H1 (cell line): ENCODE measurements at regions not wholly inside any gene's neighbourhood (a gene's known extent, or its start where the extent isn't known, plus 50 kb on each side); places are given as distances from the start of the nearest gene placed in this dataset.

Experiments used
- CTCF ChIA-PET: fragments of 300-600 bp; sonication (Branson Sonifier 250); formaldehyde crosslinking; loops from one replicate; lab custom pipeline; 2021; ENCODE audit not compliant: partially characterized antibody; lab: Charles Lee
- POLR2A ChIA-PET: fragments of 300-600 bp; sonication (Branson Sonifier 250); formaldehyde crosslinking; loops from one replicate; lab custom pipeline; 2021; ENCODE audit warnings: inconsistent platforms; ENCODE audit not compliant: partially characterized antibody; lab: Charles Lee
- DNase-seq, 2 experiments: peaks; one replicate each; pipeline versions ENCODE4 v3.0.0 to v3.0.0-alpha.2; 2010 to 2022; ENCODE audit warnings: low spot score in 2 of 2, low read depth in 1 of 2, mixed read lengths in 1 of 2
- FAIRE-seq: peaks from 2 replicates; lab custom pipeline; 2011; peaks lifted over from hg19 to GRCh38; lab: Jason Lieb, UNC
- H2AFZ ChIP-seq: 2 replicates; pipeline ENCODE4 v1.8.1; 2012; ENCODE audit warnings: low read length, inconsistent platforms
- H2AK5ac ChIP-seq: 2 replicates; pipeline ENCODE4 v1.6.1; 2013; ENCODE audit warnings: low read depth, low read length
- H2BK120ac ChIP-seq: replicated peaks from 2 replicates; pipeline ENCODE3; 2013; ENCODE audit warnings: low read depth, low read length, inconsistent platforms
- H2BK12ac ChIP-seq: 2 replicates; pipeline ENCODE4 v1.6.1; 2013; ENCODE audit warnings: low read depth, low read length
- H2BK15ac ChIP-seq: 2 replicates; pipeline ENCODE4 v1.6.1; 2013; ENCODE audit warnings: low read length
- H2BK20ac ChIP-seq: 2 replicates; pipeline ENCODE4 v1.6.1; 2013; ENCODE audit warnings: low read length
- H2BK5ac ChIP-seq: 2 replicates; pipeline ENCODE4 v1.6.1; 2013; ENCODE audit warnings: low read depth, low read length
- H3K14ac ChIP-seq: 2 replicates; pipeline ENCODE4 v1.6.1; 2013; ENCODE audit warnings: inconsistent platforms; ENCODE audit not compliant: insufficient read length
- H3K18ac ChIP-seq: 2 replicates; pipeline ENCODE4 v1.6.1; 2013; ENCODE audit warnings: low read length; ENCODE audit errors: extremely low read depth
- H3K23ac ChIP-seq: 2 replicates; pipeline ENCODE4 v1.6.1; 2013; ENCODE audit warnings: inconsistent platforms; ENCODE audit not compliant: insufficient read length
- H3K23me2 ChIP-seq: 2 replicates; pipeline ENCODE4 v1.6.1; 2013; ENCODE audit warnings: low read depth, low read length
- H3K27ac ChIP-seq: 2 replicates; pipeline ENCODE4 v1.6.1; 2011; ENCODE audit warnings: low read depth, low read length, inconsistent platforms
- H3K27me3 ChIP-seq, 4 experiments: replicated peaks in 1 of 4; 1 replicate in 1 of 4; 2 replicates in 3 of 4; pipeline versions ENCODE4 v1.6.1 to v1.8.1; 2011 to 2013; ENCODE audit warnings: low read length in 3 of 4, mild to moderate bottlenecking in 3 of 4, inconsistent platforms in 2 of 4, mixed read lengths in 2 of 4, moderate library complexity in 1 of 4; ENCODE audit not compliant: control insufficient read depth in 3 of 4, insufficient read depth in 3 of 4; ENCODE audit errors: extremely low read depth in 1 of 4
- H3K36me3 ChIP-seq, 4 experiments: 2 replicates each; pipeline versions ENCODE4 v1.6.1 to v1.8.1; 2011 to 2013; ENCODE audit warnings: mild to moderate bottlenecking in 4 of 4, low read length in 3 of 4, moderate library complexity in 2 of 4, control low read depth in 1 of 4, inconsistent platforms in 1 of 4; ENCODE audit not compliant: insufficient read depth in 4 of 4, control insufficient read depth in 2 of 4
- H3K4ac ChIP-seq: replicated peaks from 2 replicates; pipeline ENCODE3; 2013; ENCODE audit warnings: low read length, low read depth, mixed read lengths, inconsistent platforms; ENCODE audit not compliant: insufficient read length
- H3K4me1 ChIP-seq, 4 experiments: replicated peaks in 1 of 4; 1 replicate in 1 of 4; 2 replicates in 3 of 4; pipeline versions ENCODE4 v1.6.1 to v1.8.1; 2011 to 2013; ENCODE audit warnings: low read length in 3 of 4, inconsistent platforms in 2 of 4, mixed read lengths in 1 of 4; ENCODE audit not compliant: insufficient read depth in 4 of 4, control insufficient read depth in 3 of 4
- H3K4me2 ChIP-seq, 2 experiments: 2 replicates each; pipeline versions ENCODE4 v1.6.1 to v1.8.1; 2011 to 2013; ENCODE audit warnings: low read depth in 2 of 2, low read length in 2 of 2, control low read depth in 1 of 2, inconsistent platforms in 1 of 2, mild to moderate bottlenecking in 1 of 2; ENCODE audit not compliant: insufficient read depth in 1 of 2
- H3K4me3 ChIP-seq, 4 experiments: fragments of 200-600, 300-600 bp in 1 of 4; sonication (generic), shearing (Covaris generic), sonication (Bioruptor Twin) in 1 of 4; 2 replicates each; pipeline versions ENCODE4 v1.5.1 to v1.8.1; 2011 to 2016; ENCODE audit warnings: low read length in 4 of 4, low read depth in 3 of 4, control low read depth in 2 of 4, inconsistent platforms in 2 of 4, mild to moderate bottlenecking in 2 of 4, mixed read lengths in 1 of 4, moderate library complexity in 1 of 4; ENCODE audit not compliant: insufficient read depth in 2 of 4; ENCODE audit errors: extremely low read depth in 1 of 4
- H3K56ac ChIP-seq: replicated peaks from 2 replicates; pipeline ENCODE3; 2013; ENCODE audit warnings: low read depth, mild to moderate bottlenecking, mixed read lengths, low read length, inconsistent platforms; ENCODE audit not compliant: insufficient read length
- H3K79me1 ChIP-seq: 2 replicates; pipeline ENCODE4 v1.6.1; 2013; ENCODE audit warnings: low read depth, low read length, control low read depth
- H3K79me2 ChIP-seq, 2 experiments: 2 replicates each; pipeline versions ENCODE4 v1.6.1 to v1.8.1; 2012 to 2013; ENCODE audit warnings: low read length in 2 of 2, mild to moderate bottlenecking in 2 of 2, inconsistent platforms in 1 of 2; ENCODE audit not compliant: insufficient read depth in 2 of 2, control insufficient read depth in 1 of 2
- H3K9ac ChIP-seq, 4 experiments: replicated peaks in 1 of 4; 1 replicate in 1 of 4; 2 replicates in 3 of 4; pipeline versions ENCODE4 v1.6.1 to v1.8.1; 2011 to 2013; ENCODE audit warnings: low read depth in 3 of 4, low read length in 3 of 4, control low read depth in 2 of 4, mild to moderate bottlenecking in 2 of 4, moderate library complexity in 2 of 4, inconsistent platforms in 1 of 4; ENCODE audit errors: extremely low read depth in 1 of 4
- H3K9me3 ChIP-seq, 2 experiments: 2 replicates each; pipeline versions ENCODE4 v1.6.1 to v1.8.1; 2012 to 2013; ENCODE audit warnings: mild to moderate bottlenecking in 2 of 2, moderate library complexity in 2 of 2, control low read depth in 1 of 2, inconsistent platforms in 1 of 2, low read depth in 1 of 2, low read length in 1 of 2, mixed read lengths in 1 of 2; ENCODE audit not compliant: insufficient read depth in 2 of 2
- H4K20me1 ChIP-seq, 2 experiments: replicated peaks in 1 of 2; 2 replicates each; pipeline versions ENCODE3 to v1.8.1; 2011 to 2013; ENCODE audit warnings: inconsistent platforms in 2 of 2, low read length in 2 of 2, mild to moderate bottlenecking in 1 of 2; ENCODE audit not compliant: insufficient read depth in 2 of 2, control insufficient read depth in 1 of 2
- H4K5ac ChIP-seq: 2 replicates; pipeline ENCODE4 v1.6.1; 2013; ENCODE audit warnings: low read length, low read depth, mixed read lengths, inconsistent platforms; ENCODE audit not compliant: insufficient read length
- H4K8ac ChIP-seq: 2 replicates; pipeline ENCODE4 v1.8.0; 2013; ENCODE audit warnings: mild to moderate bottlenecking, moderate library complexity, low read length, inconsistent platforms; ENCODE audit not compliant: insufficient read depth; ENCODE audit errors: extremely low read depth
- H4K91ac ChIP-seq: replicated peaks from 2 replicates; pipeline ENCODE3; 2013; ENCODE audit warnings: low read length, mixed read lengths, inconsistent platforms; ENCODE audit not compliant: insufficient read length
- GABPA ChIP-seq: IDR thresholded peaks from 2 replicates; pipeline ENCODE4 v1.6.1; 2011; ENCODE audit warnings: mild to moderate bottlenecking, low read length, moderate library complexity, borderline replicate concordance; ENCODE audit not compliant: insufficient read depth
- RXRA ChIP-seq: IDR thresholded peaks from 2 replicates; pipeline ENCODE4 v1.6.1; 2011; ENCODE audit warnings: low read depth, mild to moderate bottlenecking, low read length, moderate library complexity; ENCODE audit not compliant: insufficient read depth
- SAP30 ChIP-seq: fragments of 300-600 bp; sonication (generic); IDR thresholded peaks from 2 replicates; pipeline ENCODE4 v1.7.1; 2012; ENCODE audit warnings: low read length, moderate library complexity, mild to moderate bottlenecking, inconsistent platforms; ENCODE audit not compliant: insufficient read depth, insufficient replicate concordance
- SIX5 ChIP-seq: IDR thresholded peaks from 2 replicates; pipeline ENCODE4 v1.6.1; 2011; ENCODE audit warnings: mild to moderate bottlenecking, low read depth, low read length
- SP4 ChIP-seq: IDR thresholded peaks from 2 replicates; pipeline ENCODE4 v1.6.1; 2012; ENCODE audit warnings: low read length, inconsistent platforms
- TAF7 ChIP-seq: optimal IDR thresholded peaks from 2 replicates; pipeline ENCODE3; 2011; ENCODE audit warnings: low read depth, mild to moderate bottlenecking, inconsistent platforms, low read length, moderate library complexity, borderline replicate concordance
- TCF12 ChIP-seq: IDR thresholded peaks from 2 replicates; pipeline ENCODE4 v1.6.1; 2011; ENCODE audit warnings: low read depth, mild to moderate bottlenecking, low read length
- WGBS, 2 experiments: shearing (Covaris generic) in 1 of 2; methylation state at CpG; one replicate each; pipeline versions ENCODE4 v1.1.6 to v1.1.7; 2013 to 2015; ENCODE audit warnings: low lambda C conversion rate in 2 of 2, mixed read lengths in 2 of 2, inconsistent platforms in 1 of 2, low coverage in 1 of 2, missing lambda C conversion rate in 1 of 2; ENCODE audit not compliant: insufficient replicate concordance in 2 of 2, insufficient coverage in 1 of 2, insufficient read length in 1 of 2; ENCODE audit errors: extremely low coverage in 1 of 2, missing lambda C conversion rate in 1 of 2; 5-methylcytosine and 5-hydroxymethylcytosine counted together
- TF ChIP-seq, protein P1 (sequence below): IDR thresholded peaks from 2 replicates; pipeline ENCODE4 v1.6.1; 2012; ENCODE audit warnings: inconsistent platforms

DNA sequence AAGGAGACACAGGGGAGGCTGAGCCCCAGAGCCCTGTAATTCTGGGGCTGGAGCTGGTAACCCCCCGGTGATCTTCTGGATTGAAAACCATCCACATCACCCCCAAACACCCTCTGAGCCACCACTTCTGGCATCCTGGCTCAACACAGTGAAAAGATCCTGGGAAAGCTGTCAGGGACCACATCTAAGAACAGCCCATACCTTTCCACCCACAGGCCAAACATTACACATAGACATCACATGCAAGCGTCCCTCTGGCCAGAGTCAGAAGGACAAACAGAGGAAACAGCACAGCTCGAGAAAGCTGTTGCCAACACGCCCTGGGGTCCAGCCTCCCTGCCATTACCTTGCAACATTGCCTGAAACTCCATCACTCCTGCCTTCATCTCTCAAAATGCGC is 469.5 kb downstream of the SOX6 start:
- Histone ChIP-seq H3K36me3 (no peaks in the 10 kb centered on the region; a peak in 1 of 8 replicates), H2BK5ac (no peak overlapping the region), H4K20me1 (no peaks in the 10 kb centered on the region), H2BK120ac (no peak overlapping the region), H3K27ac (no peak overlapping the region), H3K56ac (no peak overlapping the region), H3K14ac (no peak overlapping the region), H3K4me3 (no peak overlapping the region), H3K23ac (no peak overlapping the region), H3K4me2 (no peak overlapping the region), H2BK20ac (no peak overlapping the region), H4K91ac (no peak overlapping the region), H2BK15ac (0 out of 2 replicates have a peak overlapping the region, but pooled peaks have one; percentile 47), H4K8ac (no peak overlapping the region), H3K9ac (no peak overlapping the region), H3K4ac (no peak overlapping the region), H3K9me3 (no peaks in the 10 kb centered on the region), H3K23me2 (no peaks in the 10 kb centered on the region), H2AFZ (no peak overlapping the region), H3K79me1 (no peaks in the 10 kb centered on the region), H3K4me1 (no peaks in the 10 kb centered on the region), H4K5ac (no peak overlapping the region), H2AK5ac (no peak overlapping the region), H2BK12ac (no peak overlapping the region), H3K79me2 (no peaks in the 10 kb centered on the region), H3K18ac (no peak overlapping the region), H3K27me3 (no peaks in the 10 kb centered on the region)
- WGBS, 2 experiments, result 89% methylated on average over 5 of the region's 5 CpGs; no CpG with 5 or more reads in 1 of the 2 experiments
- POLR2A ChIA-PET, result no interaction called here
- DNase-seq, result no peak
- CTCF ChIA-PET, result interaction anchor here (1.5 kb wide), 2 partner anchors 12 to 61 kb away, joined by 3 to 5 read pairs; no protein-coding TSS in a partner anchor
- no peak for FAIRE-seq
- TF ChIP-seq GABPA (no peak), TCF12 (no peak), SP4 (no peak), SAP30 (no peak), TAF7 (no peak), RXRA (no peak), SIX5 (no peak)
- TF ChIP-seq, protein P1, sequence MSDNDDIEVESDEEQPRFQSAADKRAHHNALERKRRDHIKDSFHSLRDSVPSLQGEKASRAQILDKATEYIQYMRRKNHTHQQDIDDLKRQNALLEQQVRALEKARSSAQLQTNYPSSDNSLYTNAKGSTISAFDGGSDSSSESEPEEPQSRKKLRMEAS, result no peak
